A673 (cell line): ENCODE measurements at regions not wholly inside any gene's neighbourhood (a gene's known extent, or its start where the extent isn't known, plus 50 kb on each side); places are given as distances from the start of the nearest gene placed in this dataset.

Experiments used
- BruUV-seq: library from RNA; stranded (reverse); fragments of 400-500 nt; replicated peaks from 2 replicates; lab custom pipeline; 2021; lab: Mats Ljungman, UMichigan
- CTCF ChIA-PET: fragments of 300-600 bp; sonication (Branson Sonifier 250); formaldehyde crosslinking; loops from one replicate; lab custom pipeline; 2022; ENCODE audit warnings: antibody characterized with exemption; lab: Charles Lee
- POLR2A ChIA-PET: fragments of 300-600 bp; sonication (Branson Sonifier 250); formaldehyde crosslinking; loops from one replicate; lab custom pipeline; 2022; ENCODE audit warnings: antibody characterized with exemption; ENCODE audit not compliant: low non-redundant PET; lab: Charles Lee
- DNase-seq: peaks from one replicate; pipeline ENCODE4 v3.0.0-alpha.2; 2015; ENCODE audit warnings: low spot score
- H3K27ac ChIP-seq: fragments of 200-600 bp; sonication (generic); 2 replicates; pipeline ENCODE4 v1.5.1; 2016; ENCODE audit warnings: mixed run types, low read depth, mild to moderate bottlenecking, mixed read lengths, antibody characterized with exemption, low read length; ENCODE audit not compliant: poor library complexity, severe bottlenecking
- H3K27me3 ChIP-seq: fragments of 200-600 bp; sonication (generic); replicated peaks from 2 replicates; pipeline ENCODE4 v1.6.1; 2017; ENCODE audit warnings: mixed run types, low read depth, mild to moderate bottlenecking, mixed read lengths, antibody characterized with exemption, low read length; ENCODE audit not compliant: insufficient read depth, poor library complexity
- H3K36me3 ChIP-seq: fragments of 200-600 bp; sonication (generic); 2 replicates; pipeline ENCODE4 v1.6.1; 2016; ENCODE audit warnings: mixed run types, mild to moderate bottlenecking, mixed read lengths, antibody characterized with exemption, low read length; ENCODE audit not compliant: insufficient read depth, poor library complexity, severe bottlenecking
- H3K4me1 ChIP-seq: fragments of 200-600 bp; sonication (generic); 2 replicates; pipeline ENCODE4 v1.6.1; 2017; ENCODE audit warnings: mixed run types, mild to moderate bottlenecking, mixed read lengths, antibody characterized with exemption, low read length; ENCODE audit not compliant: insufficient read depth, poor library complexity, severe bottlenecking
- H3K4me3 ChIP-seq: fragments of 200-600 bp; sonication (generic); 2 replicates; pipeline ENCODE4 v1.5.1; 2016; ENCODE audit warnings: low read depth, mixed run types, mild to moderate bottlenecking, mixed read lengths, low read length; ENCODE audit not compliant: poor library complexity, severe bottlenecking
- H3K9me3 ChIP-seq: fragments of 200-600 bp; sonication (generic); 2 replicates; pipeline ENCODE4 v1.6.1; 2016; ENCODE audit warnings: mixed run types, low read depth, mild to moderate bottlenecking, mixed read lengths, antibody characterized with exemption, low read length; ENCODE audit not compliant: poor library complexity, severe bottlenecking
- EZH2 ChIP-seq: fragments of 200-600 bp; sonication (generic); IDR thresholded peaks from 2 replicates; pipeline ENCODE4 v1.6.1; 2017; ENCODE audit warnings: borderline replicate concordance, low read depth, mild to moderate bottlenecking, mixed read lengths, antibody characterized with exemption, low read length; ENCODE audit not compliant: poor library complexity, severe bottlenecking
- intact Hi-C: fragments of 100-400 bp; cut with micrococcal nuclease; formaldehyde crosslinking; loops from one replicate; pipeline ENCODE4 v1.10.0; 2022; ENCODE audit not compliant: unreplicated experiment
- TF ChIP-seq, protein P1 (sequence below): fragments of 300-800, 200-600 bp; sonication (generic); conservative IDR thresholded peaks from 2 replicates; pipeline ENCODE4 v1.5.1; 2017; ENCODE audit warnings: low read depth, mild to moderate bottlenecking, antibody characterized with exemption, low read length, moderate library complexity, mixed read lengths

- Histone ChIP-seq H3K9me3 (no peaks in the 10 kb centered on the region), H3K36me3 (no peaks in the 10 kb centered on the region), H3K27me3 (no peaks in the 10 kb centered on the region), H3K27ac (no peak overlapping the region), H3K4me3 (no peak overlapping the region), H3K4me1 (no peaks in the 10 kb centered on the region)
- POLR2A ChIA-PET = no interaction called here
- intact Hi-C loops = loop anchor here (10.0 kb wide), 1 partner anchor 547 kb away; no protein-coding TSS in a partner anchor
- no peak for DNase-seq
- no peak for TF ChIP-seq EZH2
- TF ChIP-seq, protein P1, sequence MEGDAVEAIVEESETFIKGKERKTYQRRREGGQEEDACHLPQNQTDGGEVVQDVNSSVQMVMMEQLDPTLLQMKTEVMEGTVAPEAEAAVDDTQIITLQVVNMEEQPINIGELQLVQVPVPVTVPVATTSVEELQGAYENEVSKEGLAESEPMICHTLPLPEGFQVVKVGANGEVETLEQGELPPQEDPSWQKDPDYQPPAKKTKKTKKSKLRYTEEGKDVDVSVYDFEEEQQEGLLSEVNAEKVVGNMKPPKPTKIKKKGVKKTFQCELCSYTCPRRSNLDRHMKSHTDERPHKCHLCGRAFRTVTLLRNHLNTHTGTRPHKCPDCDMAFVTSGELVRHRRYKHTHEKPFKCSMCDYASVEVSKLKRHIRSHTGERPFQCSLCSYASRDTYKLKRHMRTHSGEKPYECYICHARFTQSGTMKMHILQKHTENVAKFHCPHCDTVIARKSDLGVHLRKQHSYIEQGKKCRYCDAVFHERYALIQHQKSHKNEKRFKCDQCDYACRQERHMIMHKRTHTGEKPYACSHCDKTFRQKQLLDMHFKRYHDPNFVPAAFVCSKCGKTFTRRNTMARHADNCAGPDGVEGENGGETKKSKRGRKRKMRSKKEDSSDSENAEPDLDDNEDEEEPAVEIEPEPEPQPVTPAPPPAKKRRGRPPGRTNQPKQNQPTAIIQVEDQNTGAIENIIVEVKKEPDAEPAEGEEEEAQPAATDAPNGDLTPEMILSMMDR = no peak
- CTCF ChIA-PET = no interaction called here
- BruUV-seq = no TSS peak
These were observed 140.1 kb upstream of the KCNN2 start for GRCh38 chr5:114221807-114222206.

DNA sequence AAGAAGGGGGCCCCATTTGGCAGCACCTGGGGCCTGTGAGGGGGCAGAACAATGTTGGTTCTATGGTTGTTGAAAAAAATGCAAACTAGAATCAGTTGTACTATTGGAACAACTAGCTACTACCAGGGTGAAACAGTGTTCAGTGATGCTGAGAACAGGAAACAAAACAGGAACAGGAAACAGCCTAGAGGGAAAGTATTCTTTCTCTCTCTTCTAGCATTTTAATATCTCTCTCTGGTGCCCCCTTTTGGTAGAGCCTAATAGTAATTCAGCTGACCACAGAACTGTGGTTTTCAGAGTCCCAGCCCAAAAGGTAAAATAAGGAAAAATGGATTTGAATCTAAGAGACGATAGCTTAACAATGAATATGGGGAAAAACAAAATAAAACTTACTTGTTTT is 138.0 kb upstream of the KCNN2 start:
- CTCF ChIA-PET = interaction anchor here (0.6 kb wide), 1 partner anchor 1390 kb away, joined by 5 read pairs; no protein-coding TSS in a partner anchor
- no peaks in the 10 kb centered on the region for H3K9me3 ChIP-seq
- no peaks in the 10 kb centered on the region for H3K27me3 ChIP-seq
- POLR2A ChIA-PET = no interaction called here
- H3K36me3 ChIP-seq = no peaks in the 10 kb centered on the region
- TF ChIP-seq EZH2 = no peak
- TF ChIP-seq, protein P1 = peak; percentile 52
- intact Hi-C loops = loop anchor here (10.0 kb wide), 1 partner anchor 549 kb away; no protein-coding TSS in a partner anchor
- no TSS peak for BruUV-seq
- H3K4me1 ChIP-seq = no peaks in the 10 kb centered on the region
- DNase-seq = peak; percentile 28
- H3K4me3 ChIP-seq = no peak overlapping the region
- no peak overlapping the region for H3K27ac ChIP-seq

GRCh38 chr5:114237766-114238165 is 124.1 kb upstream of the KCNN2 start:
- Histone ChIP-seq H3K27ac (no peak overlapping the region), H3K4me1 (no peaks in the 10 kb centered on the region), H3K4me3 (no peak overlapping the region), H3K9me3 (no peaks in the 10 kb centered on the region), H3K27me3 (no peaks in the 10 kb centered on the region), H3K36me3 (no peaks in the 10 kb centered on the region)
- POLR2A ChIA-PET = no interaction called here
- CTCF ChIA-PET = no interaction called here
- no TSS peak for BruUV-seq
- DNase-seq = peak; percentile 2
- intact Hi-C loops = no loop called here
- TF ChIP-seq EZH2 = no peak
- TF ChIP-seq, protein P1 = no peak
